CD14-positive monocyte (primary cell): ENCODE measurements at regions not wholly inside any gene's neighbourhood (a gene's known extent, or its start where the extent isn't known, plus 50 kb on each side); places are given as distances from the start of the nearest gene placed in this dataset.

ENCODE experiments used
- DNase-seq, 3 donors: peaks; one replicate each; pipeline ENCODE4 v3.0.0-alpha.2; 2011 to 2022
- H2AFZ ChIP-seq: 2 replicates; pipeline ENCODE4 v1.6.0; 2012; ENCODE audit warnings: mild to moderate bottlenecking, low read depth, low read length, inconsistent platforms; ENCODE audit not compliant: insufficient read depth, poor library complexity, severe bottlenecking
- H3K27ac ChIP-seq, 2 donors: 1 replicate in 1 of 2; 2 replicates in 1 of 2; pipeline ENCODE4 v1.5.1; 2012 to 2013; ENCODE audit warnings: low read length in 2 of 2, control low read depth in 1 of 2, inconsistent platforms in 1 of 2, low read depth in 1 of 2, mild to moderate bottlenecking in 1 of 2
- H3K27me3 ChIP-seq, 2 donors: one replicate each; pipeline versions ENCODE4 v1.6.0 to v1.6.1; 2011 to 2013; ENCODE audit warnings: low read length in 2 of 2; ENCODE audit not compliant: control insufficient read depth in 2 of 2, insufficient read depth in 2 of 2
- H3K36me3 ChIP-seq, 2 donors: replicated peaks in 1 of 2; 1 replicate in 1 of 2; 2 replicates in 1 of 2; pipeline versions ENCODE4 v1.5.1 to v1.6.1; 2012 to 2013; ENCODE audit warnings: low read length in 2 of 2, control low read depth in 1 of 2, inconsistent platforms in 1 of 2, mild to moderate bottlenecking in 1 of 2; ENCODE audit not compliant: insufficient read depth in 2 of 2, control insufficient read depth in 1 of 2
- H3K4me1 ChIP-seq, 2 donors: 1 replicate in 1 of 2; 2 replicates in 1 of 2; pipeline versions ENCODE4 v1.5.1 to v1.6.1; 2012 to 2013; ENCODE audit warnings: low read length in 2 of 2, control low read depth in 1 of 2, inconsistent platforms in 1 of 2, mild to moderate bottlenecking in 1 of 2, moderate library complexity in 1 of 2; ENCODE audit not compliant: insufficient read depth in 2 of 2, control insufficient read depth in 1 of 2
- H3K4me2 ChIP-seq: replicated peaks from 2 replicates; pipeline ENCODE3; 2012; ENCODE audit warnings: low read length, moderate library complexity, mild to moderate bottlenecking; ENCODE audit not compliant: poor library complexity, severe bottlenecking; ENCODE audit errors: extremely low read depth
- H3K4me3 ChIP-seq, 3 experiments: fragments of 200-600 bp in 1 of 3; sonication (generic) in 1 of 3; replicated peaks in 1 of 3; 1 replicate in 2 of 3; 2 replicates in 1 of 3; pipeline ENCODE4 v1.5.1; 2011 to 2013; ENCODE audit warnings: low read length in 3 of 3, mild to moderate bottlenecking in 3 of 3, control low read depth in 2 of 3, low read depth in 2 of 3, inconsistent platforms in 1 of 3, moderate library complexity in 1 of 3
- H3K79me2 ChIP-seq: 2 replicates; pipeline ENCODE4 v1.6.0; 2012; ENCODE audit warnings: mild to moderate bottlenecking, control low read depth, inconsistent platforms, low read length, moderate library complexity; ENCODE audit not compliant: insufficient read depth
- H3K9ac ChIP-seq: 2 replicates; pipeline ENCODE4 v1.6.0; 2017; ENCODE audit warnings: low read length, mild to moderate bottlenecking; ENCODE audit not compliant: insufficient read depth, poor library complexity, severe bottlenecking
- H3K9me3 ChIP-seq, 2 donors: replicated peaks in 1 of 2; 1 replicate in 1 of 2; 2 replicates in 1 of 2; pipeline versions ENCODE4 v1.5.1 to v1.6.1; 2012 to 2013; ENCODE audit warnings: low read length in 2 of 2, control low read depth in 1 of 2; ENCODE audit not compliant: control insufficient read depth in 1 of 2, insufficient read depth in 1 of 2
- H4K20me1 ChIP-seq: 2 replicates; pipeline ENCODE4 v1.6.0; 2012; ENCODE audit warnings: mild to moderate bottlenecking, low read length, control low read depth, moderate library complexity; ENCODE audit not compliant: insufficient read depth
- H3K27ac Mint-ChIP-seq, 7 donors: one replicate each; pipeline ENCODE4 v1.8.0; 2020; ENCODE audit warnings: mild to moderate bottlenecking in 7 of 7, mixed read lengths in 7 of 7, moderate library complexity in 6 of 7, inconsistent platforms in 2 of 7
- H3K27me3 Mint-ChIP-seq, 3 donors: one replicate each; pipeline ENCODE4 v1.8.0; 2021 to 2022; ENCODE audit warnings: low read depth in 3 of 3, mild to moderate bottlenecking in 3 of 3, mixed read lengths in 3 of 3, moderate library complexity in 3 of 3, inconsistent platforms in 1 of 3
- H3K36me3 Mint-ChIP-seq, 2 donors: one replicate each; pipeline ENCODE4 v1.8.0; 2020; ENCODE audit warnings: mixed read lengths in 2 of 2, inconsistent platforms in 1 of 2, mild to moderate bottlenecking in 1 of 2
- H3K4me1 Mint-ChIP-seq: one replicate; pipeline ENCODE4 v1.8.0; 2020; ENCODE audit warnings: mild to moderate bottlenecking, mixed read lengths
- H3K4me3 Mint-ChIP-seq, 2 donors: one replicate each; pipeline ENCODE4 v1.8.0; 2020; ENCODE audit warnings: mild to moderate bottlenecking in 2 of 2, mixed read lengths in 2 of 2, moderate library complexity in 1 of 2
- H3K9me3 Mint-ChIP-seq, 7 donors: one replicate each; pipeline ENCODE4 v1.8.0; 2020 to 2022; ENCODE audit warnings: mixed read lengths in 7 of 7, mild to moderate bottlenecking in 6 of 7, moderate library complexity in 6 of 7, inconsistent platforms in 2 of 7
- CTCF ChIP-seq: fragments of 200-600 bp; IDR thresholded peaks from one replicate; pipeline ENCODE4 v1.8.0; 2022; ENCODE audit warnings: antibody characterized with exemption, mild to moderate bottlenecking
- WGBS: methylation state at CpG from one replicate; pipeline ENCODE4 v1.1.5; 2013; ENCODE audit warnings: missing lambda C conversion rate; ENCODE audit not compliant: insufficient coverage; 5-methylcytosine and 5-hydroxymethylcytosine counted together
- intact Hi-C, 2 donors: fragments of 100-400 bp; cut with micrococcal nuclease; formaldehyde crosslinking; loops; one replicate each; pipeline versions ENCODE4 v1.15.0 to v1.15.1; 2023

GRCh38 chr20:40785346-40785745 is 96.3 kb upstream of the MAFB start:
- no peaks in the 10 kb centered on the region for H3K36me3 ChIP-seq
- Mint-ChIP-seq H3K4me1 (peaks cover 35% of the 10 kb centered on the region), H3K4me3 (peak overlapping the region in 1 of 2 donors; percentile 72), H3K27me3 (peaks cover 0 to 7% (median 4%) of the 10 kb centered on the region in 3 donors), H3K9me3 (peaks cover 0 to 2% (median 0%) of the 10 kb centered on the region in 7 donors), H3K27ac (peak overlapping the region in 4 of 7 donors; percentile 16 to 71 (median 64)), H3K36me3 (peaks cover 6 to 10% of the 10 kb centered on the region in 2 donors)
- no peaks in the 10 kb centered on the region for H4K20me1 ChIP-seq
- DNase-seq = peak in 2 of 3 donors; percentile 32 to 43
- no peak for TF ChIP-seq CTCF
- no peak overlapping the region for H3K9ac ChIP-seq
- no peaks in the 10 kb centered on the region for H3K9me3 ChIP-seq
- WGBS = 32% methylated on average over 3 of the region's 3 CpGs
- H3K4me1 ChIP-seq = peaks cover 74 to 81% of the 10 kb centered on the region in 2 donors
- no peak overlapping the region for H3K4me2 ChIP-seq
- H3K27ac ChIP-seq = no peak overlapping the region
- no peaks in the 10 kb centered on the region for H3K79me2 ChIP-seq
- intact Hi-C loops = no loop called here
- H2AFZ ChIP-seq = no peak overlapping the region
- H3K4me3 ChIP-seq = no peak overlapping the region
- H3K27me3 ChIP-seq = no peaks in the 10 kb centered on the region

- peaks cover 6 to 10% of the 10 kb centered on the region in 2 donors for H3K36me3 Mint-ChIP-seq
- TF ChIP-seq CTCF = no peak
- 65% methylated on average over 6 of the region's 11 CpGs for WGBS
- peaks cover 64 to 71% of the 10 kb centered on the region in 2 donors for H3K4me1 ChIP-seq
- peak overlapping the region in 1 of 7 donors; percentile 8 for H3K27ac Mint-ChIP-seq
- no peak for DNase-seq
- no peak overlapping the region for H3K27ac ChIP-seq
- H3K9me3 Mint-ChIP-seq = peaks cover 0 to 2% (median 0%) of the 10 kb centered on the region in 7 donors
- peaks cover 35% of the 10 kb centered on the region for H3K4me1 Mint-ChIP-seq
- H4K20me1 ChIP-seq = no peaks in the 10 kb centered on the region
- H3K4me3 Mint-ChIP-seq = no peak overlapping the region
- no peaks in the 10 kb centered on the region for H3K27me3 ChIP-seq
- intact Hi-C loops = no loop called here
- no peak overlapping the region for H2AFZ ChIP-seq
- no peak overlapping the region for H3K4me2 ChIP-seq
- no peaks in the 10 kb centered on the region for H3K9me3 ChIP-seq
- peaks cover 0 to 7% (median 4%) of the 10 kb centered on the region in 3 donors for H3K27me3 Mint-ChIP-seq
- H3K79me2 ChIP-seq = no peaks in the 10 kb centered on the region
- H3K9ac ChIP-seq = no peak overlapping the region
- no peak overlapping the region for H3K4me3 ChIP-seq
- H3K36me3 ChIP-seq = no peaks in the 10 kb centered on the region
These were observed 97.3 kb upstream of the MAFB start for GRCh38 chr20:40786336-40786735.
